ENCODE measurements at regions not wholly inside any gene's neighbourhood (a gene's known extent, or its start where the extent isn't known, plus 50 kb on each side); places are given as distances from the start of the nearest gene placed in this dataset.

GRCh38 chr15:70516408-70517193 is 246.8 kb downstream of the UACA start:
- no peak for TF ChIP-seq CTCF (IDR thresholded peaks at IDR 0.05; ENCODE audit: borderline replicate concordance, extremely low read depth, insufficient read depth)
- FAIRE-seq (no peak), DNase-seq (no peak)
- H3K9me3 ChIP-seq (ENCODE audit: control insufficient read depth in 2 of 3, insufficient read depth in 1 of 3, low read length in 3 of 3), result no peaks in the 10 kb centered on the region
- no peak overlapping the region for H3K27ac ChIP-seq (ENCODE audit: low read depth in 2 of 2, low read length in 2 of 2)
- intact Hi-C loops (cut with DNase I), result no loop called here
- no peaks in the 10 kb centered on the region for H3K27me3 ChIP-seq (ENCODE audit: control insufficient read depth, insufficient read depth, low read length)
- H3K36me3 ChIP-seq (ENCODE audit: control insufficient read depth in 2 of 3, insufficient read depth in 3 of 3, low read length in 3 of 3), result no peaks in the 10 kb centered on the region
- H3K4me3 ChIP-seq (ENCODE audit: low read length in 3 of 3), result no peak overlapping the region
- H3K9ac ChIP-seq (ENCODE audit: low read length in 3 of 3), result no peak overlapping the region
- H3K4me1 ChIP-seq (ENCODE audit: control insufficient read depth in 2 of 3, insufficient read depth in 2 of 3, low read depth in 1 of 3, low read length in 3 of 3), result no peaks in the 10 kb centered on the region

- FAIRE-seq (no peak), DNase-seq (no peak)
- Histone ChIP-seq H3K4me3 (ENCODE audit: low read length in 3 of 3) (no peak overlapping the region), H3K27me3 (ENCODE audit: control insufficient read depth, insufficient read depth, low read length) (no peaks in the 10 kb centered on the region), H3K9ac (ENCODE audit: low read length in 3 of 3) (no peak overlapping the region), H3K9me3 (ENCODE audit: control insufficient read depth in 2 of 3, insufficient read depth in 1 of 3, low read length in 3 of 3) (peaks cover 0 to 14% (median 0%) of the 10 kb centered on the region in 3 donors), H3K36me3 (ENCODE audit: control insufficient read depth in 2 of 3, insufficient read depth in 3 of 3, low read length in 3 of 3) (no peaks in the 10 kb centered on the region), H3K4me1 (ENCODE audit: control insufficient read depth in 2 of 3, insufficient read depth in 2 of 3, low read depth in 1 of 3, low read length in 3 of 3) (no peaks in the 10 kb centered on the region), H3K27ac (ENCODE audit: low read depth in 2 of 2, low read length in 2 of 2) (no peak overlapping the region)
- no peak for TF ChIP-seq CTCF (IDR thresholded peaks at IDR 0.05; ENCODE audit: borderline replicate concordance, extremely low read depth, insufficient read depth)
- intact Hi-C loops (cut with DNase I), result no loop called here
These were observed 249.1 kb downstream of the UACA start for GRCh38 chr15:70514251-70514650.

- no peak for DNase-seq
- H3K4me1 ChIP-seq (ENCODE audit: control insufficient read depth in 2 of 3, insufficient read depth in 2 of 3, low read depth in 1 of 3, low read length in 3 of 3), result no peaks in the 10 kb centered on the region
- FAIRE-seq, result no peak
- no peak overlapping the region for H3K9ac ChIP-seq (ENCODE audit: low read length in 3 of 3)
- H3K4me3 ChIP-seq (ENCODE audit: low read length in 3 of 3), result no peak overlapping the region
- TF ChIP-seq CTCF (IDR thresholded peaks at IDR 0.05; ENCODE audit: borderline replicate concordance, extremely low read depth, insufficient read depth), result no peak
- H3K36me3 ChIP-seq (ENCODE audit: control insufficient read depth in 2 of 3, insufficient read depth in 3 of 3, low read length in 3 of 3), result no peaks in the 10 kb centered on the region
- intact Hi-C loops (cut with DNase I), result no loop called here
- H3K9me3 ChIP-seq (ENCODE audit: control insufficient read depth in 2 of 3, insufficient read depth in 1 of 3, low read length in 3 of 3), result peaks cover 0 to 14% (median 0%) of the 10 kb centered on the region in 3 donors
- no peaks in the 10 kb centered on the region for H3K27me3 ChIP-seq (ENCODE audit: control insufficient read depth, insufficient read depth, low read length)
- no peak overlapping the region for H3K27ac ChIP-seq (ENCODE audit: low read depth in 2 of 2, low read length in 2 of 2)
These were observed 249.5 kb downstream of the UACA start for GRCh38 chr15:70513819-70514218.
